ENCODE measurements at regions not wholly inside any gene's neighbourhood (a gene's known extent, or its start where the extent isn't known, plus 50 kb on each side); places are given as distances from the start of the nearest gene placed in this dataset.
"Not testable (repeated sequence)": the region's sequence is repeated elsewhere in the genome, so short reads cannot be mapped to it uniquely, and the experiment has no call there.

- DNase-seq (ENCODE audit: low spot score), result no peak
Measured at GRCh38 chrY:21034151-21035061, 278.5 kb downstream of the RPS4Y2 start.

GRCh38 chrY:21037398-21037797, 281.5 kb downstream of the RPS4Y2 start:
- not testable (repeated sequence) for DNase-seq (ENCODE audit: low spot score)

GRCh38 chrY:21039811-21040210, 283.9 kb downstream of the RPS4Y2 start:
- no peak for DNase-seq (ENCODE audit: low spot score)

GRCh38 chrY:21040711-21041110, 284.8 kb downstream of the RPS4Y2 start:
- DNase-seq (ENCODE audit: low spot score), result not testable (repeated sequence)

- peak; percentile 23 for DNase-seq (ENCODE audit: low spot score)
Measured at GRCh38 chrY:21073079-21073478, 317.2 kb downstream of the RPS4Y2 start.

GRCh38 chrY:21073641-21074260, 317.8 kb downstream of the RPS4Y2 start:
- no peak for DNase-seq (ENCODE audit: low spot score)

GRCh38 chrY:21075658-21076057, 319.8 kb downstream of the RPS4Y2 start:
- no peak for DNase-seq (ENCODE audit: low spot score)

GRCh38 chrY:21079670-21080069, 323.8 kb downstream of the RPS4Y2 start:
- DNase-seq (ENCODE audit: low spot score), result no peak

- no peak for DNase-seq (ENCODE audit: low spot score)
Measured at GRCh38 chrY:21081640-21082611, 326.0 kb downstream of the RPS4Y2 start.

GRCh38 chrY:21082639-21083038, 326.7 kb downstream of the RPS4Y2 start:
- DNase-seq (ENCODE audit: low spot score), result no peak

- DNase-seq (ENCODE audit: low spot score), result no peak
Measured at GRCh38 chrY:21091909-21092308, 336.0 kb downstream of the RPS4Y2 start.

GRCh38 chrY:21102507-21102906, 346.6 kb downstream of the RPS4Y2 start:
- DNase-seq (ENCODE audit: low spot score), result no peak

GRCh38 chrY:21103885-21104284, 348.0 kb downstream of the RPS4Y2 start:
- DNase-seq (ENCODE audit: low spot score), result no peak

GRCh38 chrY:21105529-21105928, 349.6 kb downstream of the RPS4Y2 start:
- no peak for DNase-seq (ENCODE audit: low spot score)

- no peak for DNase-seq (ENCODE audit: low spot score)
Measured at GRCh38 chrY:21111313-21111712, 355.4 kb downstream of the RPS4Y2 start.

- DNase-seq (ENCODE audit: low spot score), result no peak
Measured at GRCh38 chrY:21121065-21121464, 365.2 kb downstream of the RPS4Y2 start.

GRCh38 chrY:21135591-21135990, 375.5 kb upstream of the RBMY1B start:
- no peak for DNase-seq (ENCODE audit: low spot score)

GRCh38 chrY:21138056-21138758, 372.9 kb upstream of the RBMY1B start:
- DNase-seq (ENCODE audit: low spot score), result peak; percentile 53

GRCh38 chrY:21146331-21146730, 364.8 kb upstream of the RBMY1B start:
- DNase-seq (ENCODE audit: low spot score), result peak; percentile 52

GRCh38 chrY:21149971-21150370, 361.2 kb upstream of the RBMY1B start:
- DNase-seq (ENCODE audit: low spot score), result no peak

GRCh38 chrY:21169821-21170220, 341.3 kb upstream of the RBMY1B start:
- DNase-seq (ENCODE audit: low spot score), result no peak

Measured in hematopoietic multipotent progenitor cell treated with erythropoietin and hydrocortisone succinate and interleukin-3 and kit ligand, for 17 days (in vitro differentiated cells).